HUES48 (cell line): ENCODE measurements at regions not wholly inside any gene's neighbourhood (a gene's known extent, or its start where the extent isn't known, plus 50 kb on each side); places are given as distances from the start of the nearest gene placed in this dataset.
A peak's percentile ranks its signal among the peaks of the same experiment; 100 is the strongest.

Experiments used
- H3K27ac ChIP-seq: one replicate; pipeline ENCODE4 v1.7.0; 2013; ENCODE audit warnings: low read depth, low read length, inconsistent platforms
- H3K27me3 ChIP-seq: 2 replicates; pipeline ENCODE4 v1.6.1; 2013; ENCODE audit warnings: mild to moderate bottlenecking, low read length; ENCODE audit not compliant: control insufficient read depth, insufficient read depth
- H3K36me3 ChIP-seq: 2 replicates; pipeline ENCODE4 v1.6.1; 2013; ENCODE audit warnings: low read length; ENCODE audit not compliant: control insufficient read depth, insufficient read depth
- H3K4me1 ChIP-seq: 2 replicates; pipeline ENCODE4 v1.6.1; 2013; ENCODE audit warnings: mild to moderate bottlenecking, low read length; ENCODE audit not compliant: control insufficient read depth, insufficient read depth
- H3K4me3 ChIP-seq: 2 replicates; pipeline ENCODE4 v1.5.1; 2013; ENCODE audit warnings: mild to moderate bottlenecking, low read depth, low read length
- H3K9ac ChIP-seq: 2 replicates; pipeline ENCODE4 v1.6.1; 2013; ENCODE audit warnings: mild to moderate bottlenecking, low read depth, low read length, moderate library complexity
- H3K9me3 ChIP-seq: 2 replicates; pipeline ENCODE4 v1.6.1; 2013; ENCODE audit warnings: low read length; ENCODE audit not compliant: control insufficient read depth, insufficient read depth

- Histone ChIP-seq H3K36me3 (no peaks in the 10 kb centered on the region), H3K27me3 (peaks cover 9% of the 10 kb centered on the region; the same call in 1 of the 2 replicates), H3K4me3 (no peak overlapping the region), H3K9ac (no peak overlapping the region), H3K4me1 (no peaks in the 10 kb centered on the region), H3K27ac (no peak overlapping the region), H3K9me3 (no peaks in the 10 kb centered on the region)
Observed at GRCh38 chrX:104335756-104336155, 81.0 kb upstream of the ESX1 start.

GRCh38 chrX:104334971-104335370, 80.2 kb upstream of the ESX1 start:
- H3K27me3 ChIP-seq = peaks cover 9% of the 10 kb centered on the region; the same call in 1 of the 2 replicates
- no peak overlapping the region for H3K4me3 ChIP-seq
- no peak overlapping the region for H3K9ac ChIP-seq
- H3K9me3 ChIP-seq = no peaks in the 10 kb centered on the region
- H3K36me3 ChIP-seq = no peaks in the 10 kb centered on the region
- no peaks in the 10 kb centered on the region for H3K4me1 ChIP-seq
- H3K27ac ChIP-seq = no peak overlapping the region

- no peak overlapping the region for H3K27ac ChIP-seq
- H3K4me1 ChIP-seq = no peaks in the 10 kb centered on the region
- no peak overlapping the region for H3K4me3 ChIP-seq
- no peak overlapping the region for H3K9ac ChIP-seq
- H3K36me3 ChIP-seq = no peaks in the 10 kb centered on the region
- H3K27me3 ChIP-seq = peaks cover 17% of the 10 kb centered on the region; the same call in 1 of the 2 replicates
- no peaks in the 10 kb centered on the region for H3K9me3 ChIP-seq
Observed at GRCh38 chrX:104330966-104331365, 76.2 kb upstream of the ESX1 start.

GRCh38 chrX:104329731-104330130, 75.0 kb upstream of the ESX1 start:
- Histone ChIP-seq H3K4me1 (no peaks in the 10 kb centered on the region), H3K27ac (no peak overlapping the region)

GRCh38 chrX:104325213-104325585, 70.5 kb upstream of the ESX1 start:
- Histone ChIP-seq H3K9ac (no peak overlapping the region), H3K9me3 (no peaks in the 10 kb centered on the region), H3K36me3 (no peaks in the 10 kb centered on the region), H3K4me3 (no peak overlapping the region), H3K27ac (no peak overlapping the region), H3K4me1 (no peaks in the 10 kb centered on the region), H3K27me3 (peaks cover 11% of the 10 kb centered on the region; the same call in 1 of the 2 replicates)

More at GRCh38 chrX:104329731-104330130, 75.0 kb upstream of the ESX1 start:
- Histone ChIP-seq H3K36me3 (no peaks in the 10 kb centered on the region), H3K9ac (no peak overlapping the region), H3K4me3 (no peak overlapping the region), H3K9me3 (no peaks in the 10 kb centered on the region), H3K27me3 (peaks cover 17% of the 10 kb centered on the region; the same call in 1 of the 2 replicates)

- Histone ChIP-seq H3K9me3 (no peaks in the 10 kb centered on the region), H3K4me3 (no peak overlapping the region), H3K36me3 (no peaks in the 10 kb centered on the region), H3K27me3 (peaks cover 11% of the 10 kb centered on the region; the same call in 1 of the 2 replicates), H3K9ac (no peak overlapping the region), H3K27ac (no peak overlapping the region), H3K4me1 (no peaks in the 10 kb centered on the region)
Observed at GRCh38 chrX:104324461-104325212, 69.9 kb upstream of the ESX1 start.

GRCh38 chrX:104319346-104319745, 64.6 kb upstream of the ESX1 start:
- H3K27ac ChIP-seq = no peak overlapping the region
- H3K4me1 ChIP-seq = peaks cover 12% of the 10 kb centered on the region
- H3K36me3 ChIP-seq = no peaks in the 10 kb centered on the region
- no peak overlapping the region for H3K9ac ChIP-seq
- peaks cover 3% of the 10 kb centered on the region; the same call in 1 of the 2 replicates for H3K27me3 ChIP-seq
- no peak overlapping the region for H3K4me3 ChIP-seq
- no peaks in the 10 kb centered on the region for H3K9me3 ChIP-seq

- H3K27ac ChIP-seq = peak overlapping the region; percentile 36
- H3K9me3 ChIP-seq = no peaks in the 10 kb centered on the region
- H3K36me3 ChIP-seq = no peaks in the 10 kb centered on the region
- peaks cover 12% of the 10 kb centered on the region for H3K4me1 ChIP-seq
- no peak overlapping the region for H3K4me3 ChIP-seq
- peaks cover 3% of the 10 kb centered on the region; the same call in 1 of the 2 replicates for H3K27me3 ChIP-seq
- no peak overlapping the region for H3K9ac ChIP-seq
Observed at GRCh38 chrX:104318330-104319009, 63.7 kb upstream of the ESX1 start.

GRCh38 chrX:104316739-104317138, 62.0 kb upstream of the ESX1 start:
- Histone ChIP-seq H3K4me3 (no peak overlapping the region), H3K27ac (no peak overlapping the region), H3K36me3 (no peaks in the 10 kb centered on the region), H3K4me1 (peaks cover 12% of the 10 kb centered on the region), H3K9me3 (no peaks in the 10 kb centered on the region), H3K9ac (no peak overlapping the region), H3K27me3 (no peaks in the 10 kb centered on the region; the same call in 1 of the 2 replicates)

GRCh38 chrX:104315555-104315954, 60.8 kb upstream of the ESX1 start:
- Histone ChIP-seq H3K4me1 (peaks cover 18% of the 10 kb centered on the region), H3K4me3 (no peak overlapping the region), H3K27ac (no peak overlapping the region), H3K9ac (no peak overlapping the region), H3K9me3 (no peaks in the 10 kb centered on the region), H3K27me3 (no peaks in the 10 kb centered on the region; the same call in 1 of the 2 replicates), H3K36me3 (no peaks in the 10 kb centered on the region)

GRCh38 chrX:104310657-104311254, 56.0 kb upstream of the ESX1 start:
- H3K27ac ChIP-seq = no peak overlapping the region
- H3K9ac ChIP-seq = no peak overlapping the region
- H3K9me3 ChIP-seq = no peaks in the 10 kb centered on the region
- H3K36me3 ChIP-seq = no peaks in the 10 kb centered on the region
- H3K27me3 ChIP-seq = no peaks in the 10 kb centered on the region
- H3K4me1 ChIP-seq = peaks cover 18% of the 10 kb centered on the region
- no peak overlapping the region for H3K4me3 ChIP-seq
